Rectal smooth muscle tissue (tissue), 1 donor: ENCODE measurements at regions not wholly inside any gene's neighbourhood (a gene's known extent, or its start where the extent isn't known, plus 50 kb on each side); places are given as distances from the start of the nearest gene placed in this dataset.

ENCODE experiments used
- H3K27ac ChIP-seq: one replicate; pipeline ENCODE4 v1.7.0; 2013; ENCODE audit warnings: low read depth, low read length, inconsistent platforms
- H3K27me3 ChIP-seq: one replicate; pipeline ENCODE4 v1.7.0; 2013; ENCODE audit warnings: low read length; ENCODE audit not compliant: control insufficient read depth, insufficient read depth
- H3K36me3 ChIP-seq: one replicate; pipeline ENCODE4 v1.7.0; 2013; ENCODE audit warnings: low read length; ENCODE audit not compliant: control insufficient read depth, insufficient read depth
- H3K4me1 ChIP-seq: one replicate; pipeline ENCODE4 v1.7.0; 2013; ENCODE audit warnings: low read length; ENCODE audit not compliant: control insufficient read depth, insufficient read depth
- H3K4me3 ChIP-seq: one replicate; pipeline ENCODE4 v1.7.0; 2013; ENCODE audit warnings: low read length
- H3K9ac ChIP-seq: one replicate; pipeline ENCODE4 v1.7.0; 2013; ENCODE audit warnings: low read length

DNA sequence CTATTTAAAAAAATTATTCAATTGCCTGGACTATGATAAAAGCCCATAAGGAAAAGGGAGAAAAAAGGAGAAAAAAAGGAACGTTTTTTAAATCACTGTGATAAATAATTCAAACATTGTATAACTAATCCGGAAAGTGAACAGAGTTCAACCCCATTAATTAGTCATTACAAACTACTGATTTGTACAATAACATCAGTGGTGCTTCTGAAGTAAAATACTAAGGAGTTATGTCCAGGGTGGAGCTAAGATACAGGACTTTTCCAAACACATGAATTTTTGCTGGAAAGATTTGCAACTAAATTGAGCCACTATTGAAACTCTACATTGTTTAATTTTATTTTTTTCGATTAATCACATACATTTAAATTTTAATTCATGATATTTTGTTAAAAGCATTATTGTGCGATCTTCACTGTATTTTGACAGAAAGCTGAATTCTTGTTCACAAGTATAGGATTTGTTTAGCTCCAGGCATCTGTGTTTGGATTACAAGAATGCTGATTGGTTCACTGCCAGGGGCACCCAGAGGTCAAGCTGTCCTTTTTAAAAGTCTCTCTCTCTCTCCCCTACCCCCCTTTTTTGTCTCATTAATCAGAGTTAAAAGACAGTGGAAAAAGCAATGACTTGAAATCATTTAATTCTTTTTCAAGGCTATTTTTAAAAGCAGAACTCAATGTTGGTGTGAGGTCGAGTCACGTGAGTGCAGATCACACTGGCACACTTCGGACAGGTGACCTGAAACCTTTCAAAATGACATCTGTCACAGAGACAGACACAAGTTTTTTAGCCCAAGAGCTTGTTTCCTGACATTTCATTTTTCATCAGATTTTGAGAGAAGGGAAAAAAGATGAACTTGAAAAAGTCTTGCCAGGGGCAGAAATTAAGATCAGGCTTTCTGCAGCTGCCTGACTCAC lies 387.3 kb downstream of the NR2F1-AS1 start:
- no peaks in the 10 kb centered on the region for H3K27me3 ChIP-seq
- no peak overlapping the region for H3K9ac ChIP-seq
- no peak overlapping the region for H3K4me3 ChIP-seq
- no peaks in the 10 kb centered on the region for H3K36me3 ChIP-seq
- no peak overlapping the region for H3K27ac ChIP-seq
- H3K4me1 ChIP-seq = no peaks in the 10 kb centered on the region

DNA sequence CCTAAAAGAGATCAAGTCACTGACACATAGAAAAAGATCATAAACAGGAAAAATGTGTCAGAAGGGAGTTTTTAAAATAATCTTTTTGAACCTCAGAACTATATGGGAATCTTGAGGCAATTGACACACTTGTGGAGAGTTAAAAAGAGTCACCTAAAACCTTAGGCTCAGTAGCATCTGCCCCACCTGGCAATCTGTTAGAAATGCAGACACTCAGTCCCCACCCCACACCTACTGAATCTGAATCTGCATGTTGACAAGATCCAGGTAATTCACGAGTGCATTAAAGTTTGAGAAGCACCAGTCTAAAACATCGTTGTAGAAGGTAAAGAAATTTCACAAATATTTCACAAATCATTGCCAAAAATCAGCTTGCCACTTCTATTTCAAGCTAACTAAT lies 388.3 kb downstream of the NR2F1-AS1 start:
- H3K27me3 ChIP-seq = no peaks in the 10 kb centered on the region
- no peak overlapping the region for H3K9ac ChIP-seq
- H3K36me3 ChIP-seq = no peaks in the 10 kb centered on the region
- H3K4me3 ChIP-seq = no peak overlapping the region
- H3K27ac ChIP-seq = no peak overlapping the region
- no peaks in the 10 kb centered on the region for H3K4me1 ChIP-seq

DNA sequence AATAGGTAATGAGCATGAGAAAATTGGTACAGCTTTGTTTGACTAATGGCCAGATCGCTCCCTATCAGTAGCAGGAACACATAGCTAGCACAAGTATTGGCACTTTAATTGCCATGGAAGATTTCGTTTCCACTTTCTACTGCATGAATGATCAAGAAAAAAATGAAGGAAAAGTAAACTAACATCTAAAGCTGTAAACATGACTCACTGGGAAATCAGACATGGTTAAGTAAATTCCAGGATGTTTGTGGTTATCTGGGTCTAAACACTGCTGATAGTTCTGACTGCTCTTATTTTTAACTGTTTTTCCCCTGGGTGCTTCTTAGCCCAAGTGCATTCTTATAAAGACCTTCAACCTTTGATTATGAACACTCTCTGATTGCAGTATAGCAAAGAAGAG lies 388.9 kb downstream of the NR2F1-AS1 start:
- Histone ChIP-seq H3K27ac (no peak overlapping the region), H3K4me3 (no peak overlapping the region), H3K27me3 (no peaks in the 10 kb centered on the region), H3K36me3 (no peaks in the 10 kb centered on the region), H3K4me1 (no peaks in the 10 kb centered on the region), H3K9ac (no peak overlapping the region)

DNA sequence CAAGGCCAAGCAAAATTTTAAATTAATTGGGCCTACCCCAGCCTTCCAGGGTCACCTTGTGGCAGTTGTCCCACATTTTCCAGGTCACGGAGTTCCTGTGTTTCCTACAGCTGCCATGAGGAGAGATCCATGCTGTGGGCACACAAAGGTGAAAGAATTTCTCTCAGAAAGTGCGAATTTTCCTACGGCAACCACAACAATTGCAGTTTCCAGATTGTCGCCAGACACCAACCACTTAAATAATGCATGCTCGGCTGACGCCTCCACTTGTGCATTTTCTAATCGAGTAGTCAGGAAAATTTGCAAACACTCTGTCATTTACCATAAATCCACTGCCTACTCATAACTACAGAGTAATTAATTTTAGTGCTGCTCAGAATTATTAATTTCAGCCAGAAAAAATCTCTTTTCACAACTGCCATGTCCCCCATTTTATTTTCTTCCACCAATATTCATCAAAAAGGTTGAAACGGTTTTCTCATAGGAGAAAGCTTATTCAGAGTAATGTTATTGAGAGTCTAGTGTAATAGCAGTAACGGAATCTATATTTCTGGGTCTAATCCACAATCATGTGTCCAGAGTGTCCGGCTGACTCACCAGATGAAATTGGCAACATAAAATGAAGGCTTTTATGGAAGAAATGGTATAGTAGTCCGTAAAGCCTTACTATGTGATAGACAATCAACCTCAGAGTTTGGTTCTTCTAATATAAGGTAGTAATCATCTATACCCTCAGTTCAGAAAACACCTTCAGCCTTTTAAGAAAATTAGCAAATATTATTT lies 389.8 kb downstream of the NR2F1-AS1 start:
- no peak overlapping the region for H3K4me3 ChIP-seq
- H3K36me3 ChIP-seq = no peaks in the 10 kb centered on the region
- no peaks in the 10 kb centered on the region for H3K27me3 ChIP-seq
- no peak overlapping the region for H3K9ac ChIP-seq
- no peaks in the 10 kb centered on the region for H3K4me1 ChIP-seq
- no peak overlapping the region for H3K27ac ChIP-seq

DNA sequence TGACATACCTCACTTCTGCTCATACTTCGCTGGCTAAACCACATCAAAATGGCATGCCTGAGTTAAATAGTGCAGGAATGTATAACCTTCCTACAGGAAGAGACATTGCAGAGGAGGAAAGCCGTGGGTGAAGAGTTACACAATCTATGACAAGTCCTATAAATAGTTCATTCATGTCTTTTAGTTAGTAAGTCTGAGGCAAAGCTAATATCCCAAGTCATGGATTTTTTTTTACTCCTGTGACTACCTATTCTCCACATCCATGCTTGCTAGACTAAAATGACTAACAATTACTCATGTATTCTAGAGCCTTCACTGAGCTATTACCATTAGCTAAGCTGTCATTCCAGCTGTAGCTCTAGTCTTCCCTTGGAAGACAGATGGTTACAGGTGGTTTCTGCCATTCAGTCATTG lies 391.3 kb downstream of the NR2F1-AS1 start:
- H3K36me3 ChIP-seq = no peaks in the 10 kb centered on the region
- H3K9ac ChIP-seq = no peak overlapping the region
- H3K27ac ChIP-seq = no peak overlapping the region
- H3K27me3 ChIP-seq = no peaks in the 10 kb centered on the region
- H3K4me1 ChIP-seq = no peaks in the 10 kb centered on the region
- no peak overlapping the region for H3K4me3 ChIP-seq

DNA sequence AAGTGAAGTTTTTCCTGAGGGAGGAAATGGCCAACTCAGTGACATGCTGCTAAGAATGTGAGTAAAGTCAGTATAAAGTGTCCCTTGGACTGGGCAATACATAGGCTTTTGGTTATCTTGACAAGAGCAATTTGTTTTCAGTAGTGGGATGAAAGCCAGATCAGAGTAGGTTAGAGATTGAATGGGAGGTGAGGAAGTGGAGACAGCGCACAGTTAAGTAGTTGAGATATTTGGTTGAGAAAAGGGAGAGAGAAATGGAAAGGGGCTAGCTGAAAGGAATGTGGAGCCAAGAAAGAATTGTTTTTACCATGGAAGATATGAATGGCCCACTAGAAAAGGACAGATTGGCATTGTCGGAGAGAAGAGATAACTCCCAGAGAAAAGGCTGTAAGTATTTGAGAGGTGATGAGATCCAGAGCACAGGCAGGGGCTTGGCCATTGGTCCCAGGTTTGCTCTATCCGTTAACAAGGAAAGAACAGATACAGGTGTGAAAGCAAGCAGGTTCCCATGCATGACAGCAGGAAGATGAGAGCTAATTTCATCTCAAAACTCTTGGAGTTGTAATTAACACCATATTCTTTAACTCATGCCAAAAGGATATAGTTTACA lies 392.0 kb downstream of the NR2F1-AS1 start:
- H3K27me3 ChIP-seq = no peaks in the 10 kb centered on the region
- no peaks in the 10 kb centered on the region for H3K36me3 ChIP-seq

DNA sequence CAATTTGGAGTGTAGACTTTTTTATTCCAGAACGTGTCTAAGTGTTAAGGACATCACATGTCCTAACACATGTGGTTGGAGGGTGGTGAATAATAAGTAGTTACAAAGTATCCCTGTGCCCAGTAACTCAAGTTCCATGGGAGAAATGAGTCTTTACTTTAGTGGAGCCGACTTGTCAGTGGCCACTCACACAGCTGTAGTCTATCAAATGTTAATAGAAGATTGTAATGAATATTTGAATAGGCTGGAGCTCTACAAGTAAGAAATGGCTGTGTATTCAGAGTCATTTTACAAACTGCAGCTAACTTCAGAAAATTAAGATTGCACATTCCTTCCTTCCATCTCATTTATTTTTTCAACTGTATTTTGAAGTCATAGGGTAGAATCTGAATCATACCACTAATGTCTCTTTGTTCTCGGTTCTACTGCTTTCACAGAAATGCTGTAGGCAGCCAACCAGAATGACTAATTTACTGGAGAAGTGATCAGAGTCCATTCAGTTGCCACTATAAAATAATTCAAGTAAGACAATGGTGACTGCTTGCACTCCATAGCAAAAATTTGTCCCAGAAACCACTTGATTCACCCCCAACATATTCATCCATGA lies 394.8 kb downstream of the NR2F1-AS1 start:
- no peak overlapping the region for H3K9ac ChIP-seq

More for the DNA sequence above, 392.0 kb downstream of the NR2F1-AS1 start:
- Histone ChIP-seq H3K27ac (no peak overlapping the region), H3K4me1 (no peaks in the 10 kb centered on the region), H3K9ac (no peak overlapping the region), H3K4me3 (no peak overlapping the region)

DNA sequence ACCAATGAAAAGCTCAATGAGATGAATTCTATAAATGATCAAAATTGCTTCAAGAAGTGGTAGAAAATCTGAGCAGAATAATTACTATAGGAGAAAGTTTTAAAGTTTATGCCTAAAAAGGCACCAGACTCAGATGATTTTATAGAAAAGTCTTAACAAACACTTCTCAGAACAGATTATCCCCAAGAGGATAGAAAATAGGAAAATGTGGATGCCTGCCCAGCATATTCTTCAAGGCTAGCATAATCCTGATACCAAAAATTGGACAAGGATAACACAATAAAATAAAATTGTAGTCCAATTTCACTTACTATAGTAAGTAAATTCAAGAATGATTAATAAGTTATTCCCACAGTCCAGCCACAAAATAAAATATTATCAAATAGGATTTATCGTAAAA lies 397.0 kb downstream of the NR2F1-AS1 start:
- no peak overlapping the region for H3K4me3 ChIP-seq
- H3K27me3 ChIP-seq = no peaks in the 10 kb centered on the region
- no peak overlapping the region for H3K9ac ChIP-seq
- no peak overlapping the region for H3K27ac ChIP-seq
- no peaks in the 10 kb centered on the region for H3K36me3 ChIP-seq
- no peaks in the 10 kb centered on the region for H3K4me1 ChIP-seq

More for the DNA sequence above, 394.8 kb downstream of the NR2F1-AS1 start:
- no peaks in the 10 kb centered on the region for H3K27me3 ChIP-seq
- H3K36me3 ChIP-seq = no peaks in the 10 kb centered on the region
- no peak overlapping the region for H3K27ac ChIP-seq
- H3K4me1 ChIP-seq = no peaks in the 10 kb centered on the region
- no peak overlapping the region for H3K4me3 ChIP-seq

DNA sequence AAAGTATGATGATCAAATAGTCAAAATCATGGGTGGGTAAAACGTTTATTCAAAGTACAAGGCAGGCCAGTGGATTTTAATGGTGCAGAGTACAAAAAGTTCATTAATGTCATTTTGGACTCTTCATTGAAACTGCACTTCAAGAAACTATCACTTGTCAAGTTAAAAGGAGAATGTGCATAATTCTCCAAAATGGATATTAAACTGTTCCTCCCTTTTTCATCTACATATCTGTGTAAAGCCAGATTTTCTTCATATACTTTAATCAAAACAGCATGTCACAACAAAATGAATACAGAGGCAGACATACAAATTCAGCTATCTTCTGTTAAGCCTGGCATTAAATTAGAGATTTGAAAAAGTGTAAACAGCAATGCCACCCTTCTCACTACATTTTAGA lies 401.6 kb downstream of the NR2F1-AS1 start:
- Histone ChIP-seq H3K4me3 (no peak overlapping the region), H3K9ac (no peak overlapping the region), H3K27me3 (no peaks in the 10 kb centered on the region), H3K4me1 (no peaks in the 10 kb centered on the region), H3K27ac (no peak overlapping the region), H3K36me3 (no peaks in the 10 kb centered on the region)

DNA sequence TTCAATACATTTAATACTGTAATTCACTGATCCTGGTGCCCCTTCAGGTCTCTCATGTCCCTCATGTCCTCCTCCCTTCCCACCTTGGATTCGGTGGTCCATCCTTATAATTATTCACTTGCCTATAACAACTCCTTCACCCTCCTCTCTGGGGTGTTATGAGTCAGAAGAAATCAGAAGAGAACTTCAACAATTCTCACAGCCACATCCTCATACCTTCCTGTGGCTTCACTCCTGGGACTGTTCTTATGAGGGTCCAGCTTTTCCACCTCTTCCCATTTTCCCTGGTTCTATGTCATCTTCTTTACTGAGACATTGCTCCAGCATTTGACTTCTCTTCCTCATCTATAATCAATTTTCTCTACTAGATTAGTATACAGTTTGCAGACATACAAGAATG lies 406.1 kb downstream of the NR2F1-AS1 start:
- Histone ChIP-seq H3K27ac (no peak overlapping the region), H3K4me3 (no peak overlapping the region), H3K4me1 (no peaks in the 10 kb centered on the region), H3K36me3 (no peaks in the 10 kb centered on the region), H3K27me3 (no peaks in the 10 kb centered on the region), H3K9ac (no peak overlapping the region)

DNA sequence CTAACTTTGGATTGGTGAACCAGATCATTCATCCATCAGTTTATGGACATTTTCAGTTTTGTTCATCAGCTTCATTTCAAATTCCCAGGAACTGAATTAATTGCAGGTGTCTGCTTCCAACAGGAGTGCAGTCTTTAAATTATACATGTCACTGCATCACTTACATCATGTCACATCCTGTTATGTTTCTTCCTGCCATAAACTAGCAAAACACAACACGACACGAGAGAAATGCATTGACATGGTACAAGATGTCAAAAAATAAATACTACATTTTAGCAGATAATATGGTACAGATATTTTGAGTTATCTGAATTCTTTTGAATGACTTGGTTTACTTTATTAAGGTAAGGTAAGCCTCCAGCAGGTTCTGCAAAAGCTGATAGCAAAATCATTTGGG lies 415.5 kb downstream of the NR2F1-AS1 start:
- H3K27ac ChIP-seq = no peak overlapping the region
- H3K36me3 ChIP-seq = no peaks in the 10 kb centered on the region
- H3K4me3 ChIP-seq = no peak overlapping the region
- no peak overlapping the region for H3K9ac ChIP-seq
- H3K4me1 ChIP-seq = peaks cover 4% of the 10 kb centered on the region
- no peaks in the 10 kb centered on the region for H3K27me3 ChIP-seq

DNA sequence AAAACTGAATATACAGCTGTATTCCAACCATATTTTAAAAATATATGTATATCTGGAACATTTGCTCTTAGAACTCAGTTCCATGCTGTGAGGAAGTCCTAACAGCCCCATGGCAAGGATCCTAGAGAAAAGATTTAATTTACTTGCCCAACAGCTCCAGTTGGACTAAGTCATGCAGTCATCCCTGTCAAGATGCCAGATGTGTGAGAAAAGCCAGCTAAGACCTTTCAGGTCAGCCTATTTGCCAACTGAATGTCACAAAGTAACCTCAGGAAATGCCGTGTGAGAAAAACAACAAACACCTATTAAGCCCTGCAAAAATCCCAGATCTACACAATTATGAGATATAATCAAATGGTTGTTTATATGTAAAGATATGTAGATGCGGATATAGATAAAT lies 416.3 kb downstream of the NR2F1-AS1 start:
- Histone ChIP-seq H3K4me3 (no peak overlapping the region), H3K36me3 (no peaks in the 10 kb centered on the region), H3K9ac (no peak overlapping the region), H3K4me1 (peaks cover 4% of the 10 kb centered on the region), H3K27me3 (no peaks in the 10 kb centered on the region), H3K27ac (no peak overlapping the region)
